Fibroblast of the conjunctiva (primary cell): ENCODE measurements at regions not wholly inside any gene's neighbourhood (a gene's known extent, or its start where the extent isn't known, plus 50 kb on each side); places are given as distances from the start of the nearest gene placed in this dataset.
"Not testable (repeated sequence)": the region's sequence is repeated elsewhere in the genome, so short reads cannot be mapped to it uniquely, and the experiment has no call there.

Experiments
- DNase-seq: peaks from one replicate; pipeline ENCODE4 v3.0.0-alpha.2; 2010; ENCODE audit warnings: low read depth

DNA sequence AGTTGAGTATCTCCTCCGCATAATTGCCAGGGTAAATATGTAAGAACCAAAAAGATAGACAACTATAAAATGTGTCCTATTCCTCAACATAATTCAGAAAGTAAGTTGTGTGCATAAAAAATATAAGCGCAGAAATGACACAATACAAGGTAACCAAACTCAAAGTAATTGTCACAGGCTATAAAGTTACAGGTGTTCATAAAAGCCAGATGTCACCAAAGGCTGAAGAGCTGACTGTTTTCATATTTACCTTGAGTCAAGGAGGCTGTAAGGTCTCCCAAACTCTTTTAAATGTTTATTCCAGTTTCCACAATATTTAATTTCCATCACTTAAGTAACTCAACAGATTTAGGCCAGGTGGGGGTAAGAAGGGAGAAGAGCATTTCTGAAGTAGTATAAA, 192.2 kb upstream of the MARCKS start:
- DNase-seq, result no peak

DNA sequence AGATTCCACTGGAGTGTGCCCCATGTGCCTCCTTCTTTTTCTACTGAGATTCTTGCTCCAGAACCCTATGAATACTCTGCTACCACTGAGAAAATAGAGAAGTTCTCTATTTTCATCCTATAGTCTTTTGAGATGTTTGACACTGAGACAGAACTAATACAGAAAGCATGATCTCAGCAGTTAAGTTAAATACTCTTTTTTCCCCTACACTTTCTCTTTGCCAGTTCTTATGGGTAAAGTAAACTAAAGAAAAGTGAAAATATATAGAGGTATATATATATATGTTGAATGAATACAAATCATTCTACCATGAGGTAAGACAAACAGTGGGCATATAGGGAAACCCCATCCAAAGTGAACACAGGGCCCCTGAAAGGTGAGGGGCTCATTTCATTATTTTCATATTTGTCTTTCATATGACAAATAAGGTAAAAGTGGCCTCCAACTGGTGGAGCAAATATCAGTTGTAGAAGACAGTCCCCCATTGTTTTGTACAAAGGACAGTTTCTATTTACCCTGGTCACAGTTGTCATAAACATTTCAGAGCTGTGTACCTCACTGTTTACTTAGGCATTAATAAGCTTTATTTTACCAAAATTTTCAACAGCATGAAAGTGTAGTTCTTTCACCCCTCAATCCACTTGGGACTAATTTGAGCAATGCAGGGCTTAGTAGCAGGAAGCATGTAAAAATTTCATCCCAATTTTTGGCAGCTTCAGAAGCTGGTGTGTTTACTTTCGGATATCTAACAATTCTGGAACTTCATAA, 188.3 kb upstream of the MARCKS start:
- no peak for DNase-seq

DNA sequence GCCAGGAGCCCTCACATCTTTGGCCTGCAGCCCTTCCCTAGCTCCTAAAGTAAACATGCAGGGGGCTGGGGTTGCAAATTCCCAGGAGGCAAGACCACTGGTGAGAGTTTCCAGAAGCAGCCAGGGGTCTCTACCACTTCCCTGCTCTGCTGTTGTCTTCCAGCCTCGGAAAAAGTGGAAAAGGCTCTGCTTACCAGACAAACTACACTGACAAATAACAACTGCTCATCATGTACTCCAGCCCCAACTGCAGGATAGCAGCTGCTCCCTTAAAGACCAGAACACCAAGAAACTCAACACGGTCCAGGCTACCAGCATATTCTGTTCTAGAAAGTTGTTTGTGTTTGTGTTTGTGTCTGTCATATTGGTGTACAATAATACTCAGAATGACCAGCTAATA, 187.5 kb upstream of the MARCKS start:
- no peak for DNase-seq

DNA sequence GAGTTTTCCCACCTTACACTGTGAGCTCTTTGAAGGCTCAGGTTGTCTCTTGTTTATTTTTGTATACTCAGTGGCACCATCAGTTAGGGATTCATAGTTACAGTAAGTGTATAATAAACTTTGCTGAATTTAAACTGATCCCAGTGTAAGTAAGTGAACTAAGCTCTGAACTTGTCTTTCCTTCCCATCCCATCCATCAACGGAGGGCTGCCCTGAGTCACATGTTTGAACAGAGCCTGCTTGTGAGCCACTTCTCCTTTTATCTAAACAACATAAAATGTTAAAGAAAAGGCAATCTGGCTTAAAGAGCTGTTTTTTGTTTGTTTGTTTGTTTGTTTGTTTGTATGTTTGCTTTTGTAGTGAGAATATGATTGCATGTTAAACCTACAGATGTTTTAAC, 185.7 kb upstream of the MARCKS start:
- DNase-seq, result no peak

DNA sequence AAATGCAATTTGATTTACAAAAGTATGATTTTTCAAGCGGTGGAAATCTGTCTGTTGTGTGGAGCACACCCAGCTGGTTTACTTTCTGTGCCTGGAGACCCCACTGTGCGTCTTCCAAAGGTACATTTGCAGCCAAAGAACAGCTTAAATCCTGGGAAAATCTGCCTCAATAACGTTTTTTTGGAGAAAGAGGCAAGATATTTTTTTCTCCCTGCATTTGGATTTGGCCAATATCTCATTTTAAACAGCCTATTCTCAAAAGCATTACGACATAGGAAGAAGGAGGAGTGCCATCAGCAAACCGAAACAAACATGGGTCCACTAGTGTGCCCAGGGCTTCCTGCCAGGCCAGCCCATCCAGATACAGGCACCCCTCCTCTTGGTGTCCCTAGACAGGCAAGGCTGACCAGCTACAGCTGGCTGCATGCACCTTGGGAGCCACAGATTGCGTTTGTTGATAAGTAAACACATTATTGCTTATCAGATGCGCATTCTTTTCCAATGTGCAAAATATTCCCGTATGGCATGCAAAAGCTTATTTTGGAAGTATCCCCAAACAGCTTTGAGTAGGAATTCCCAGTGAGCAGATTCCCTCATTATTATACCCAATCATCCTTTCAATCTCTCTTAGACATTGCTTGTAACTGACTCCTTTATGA, 184.5 kb upstream of the MARCKS start:
- DNase-seq, result no peak

DNA sequence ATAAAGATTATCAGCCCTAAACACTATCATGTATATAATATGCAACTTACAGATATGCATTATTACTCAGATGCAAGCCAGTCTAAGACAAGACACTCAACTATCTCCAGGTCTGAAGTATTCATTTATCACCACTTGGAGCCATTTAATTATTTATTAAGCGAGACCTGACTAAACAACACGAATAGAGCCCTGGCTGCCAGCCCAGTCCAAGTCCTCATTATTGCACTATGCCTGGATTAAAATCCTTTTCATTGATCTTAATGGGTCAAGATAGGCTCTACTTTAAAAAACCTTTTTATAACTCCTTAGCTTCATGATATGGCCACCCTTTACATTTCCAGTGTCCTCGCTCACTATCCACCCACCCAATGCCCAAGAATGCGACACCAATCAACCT, 183.1 kb upstream of the MARCKS start:
- no peak for DNase-seq

DNA sequence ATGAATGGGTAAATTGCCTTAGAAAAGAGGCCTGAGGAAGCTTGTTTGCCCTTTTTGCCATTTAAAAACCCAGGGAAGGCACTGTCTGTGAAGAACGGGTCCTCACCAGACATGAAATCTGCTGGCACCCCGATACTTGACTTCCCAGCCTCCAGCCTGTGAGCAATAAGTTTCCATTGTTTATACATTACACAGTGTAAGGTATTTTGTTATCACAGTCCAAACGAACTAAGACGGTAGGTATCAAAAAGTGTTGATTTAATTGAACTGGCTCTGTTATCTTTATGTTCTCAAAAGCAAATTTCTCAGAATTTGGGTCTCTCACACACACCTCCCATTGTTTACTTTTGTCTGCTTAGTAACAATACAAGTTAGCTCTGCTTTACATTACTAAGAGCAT, 181.1 kb upstream of the MARCKS start:
- DNase-seq, result no peak

DNA sequence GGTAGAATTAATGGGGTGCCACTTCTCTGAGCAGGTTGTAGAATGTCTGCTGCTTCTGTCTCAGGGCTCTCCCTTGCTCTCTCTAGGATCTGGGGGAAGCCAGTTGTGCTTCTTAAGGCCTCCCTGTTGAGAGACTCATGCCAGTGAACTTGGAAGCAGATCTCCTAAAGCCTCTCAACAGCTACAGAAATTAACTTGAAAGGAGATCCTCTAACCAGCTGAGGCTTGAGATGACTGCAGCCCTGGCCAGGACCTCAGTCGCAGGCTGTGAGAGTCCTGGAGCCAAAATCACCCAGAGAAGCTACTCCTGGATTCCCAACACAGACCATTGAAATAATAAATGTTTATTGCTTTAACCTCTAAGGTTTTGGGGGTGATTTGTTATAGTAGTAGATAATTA, 180.2 kb upstream of the MARCKS start:
- no peak for DNase-seq

DNA sequence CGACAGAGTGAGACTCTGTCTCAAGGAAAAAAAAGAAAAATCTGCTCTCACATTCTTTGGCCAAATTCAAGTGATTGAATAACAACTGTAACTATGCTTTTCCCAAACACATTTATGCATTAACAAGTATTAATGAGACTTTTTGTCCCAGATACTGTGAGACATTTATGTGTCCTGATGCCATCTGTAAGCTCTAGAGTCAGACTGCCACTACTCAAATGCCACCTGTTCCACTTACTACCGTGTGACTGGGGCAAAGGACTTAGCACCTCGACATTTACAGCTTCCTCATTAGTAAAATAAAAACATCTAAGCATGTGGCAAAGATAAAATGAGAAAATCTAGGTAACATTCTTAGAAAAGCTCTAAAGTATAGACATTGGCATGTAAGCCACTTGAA, 178.1 kb upstream of the MARCKS start:
- no peak for DNase-seq

DNA sequence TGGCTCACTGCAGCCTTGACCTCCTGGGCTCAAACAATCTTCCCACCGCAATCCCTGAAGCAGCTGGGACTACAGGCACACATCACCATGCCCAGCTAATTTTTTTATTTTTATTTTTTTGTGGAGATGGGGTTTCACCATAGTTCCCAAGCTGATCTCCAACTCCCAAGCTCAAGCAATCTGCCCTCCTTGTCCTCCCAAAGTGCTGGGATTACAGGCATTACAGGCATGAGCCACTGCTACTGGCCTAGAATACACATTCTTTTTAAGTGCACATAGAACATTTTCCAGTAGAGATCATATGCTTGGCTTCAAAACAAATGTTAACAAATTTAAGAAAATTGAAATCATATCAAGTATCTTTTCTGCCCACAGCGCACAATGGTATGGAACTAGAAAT, 176.8 kb upstream of the MARCKS start:
- no peak for DNase-seq

DNA sequence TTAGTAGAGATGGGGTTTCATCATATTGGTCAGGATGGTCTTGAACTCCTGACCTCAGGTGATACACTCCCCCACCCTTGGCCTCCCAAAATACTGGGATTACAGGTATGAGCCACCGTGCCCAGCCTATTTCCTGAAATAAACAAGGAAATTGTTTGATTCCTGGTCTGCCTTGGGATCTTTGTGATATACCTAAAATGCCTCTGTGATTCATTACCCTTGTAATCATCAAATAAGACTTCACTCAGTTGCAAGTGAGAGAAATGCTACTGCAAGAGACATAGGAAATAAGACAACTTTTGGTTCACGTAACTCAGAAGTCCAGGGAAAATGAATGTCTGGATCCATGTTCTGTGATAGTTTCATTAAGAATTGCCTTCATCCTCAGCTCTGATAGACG, 173.2 kb upstream of the MARCKS start:
- no peak for DNase-seq

DNA sequence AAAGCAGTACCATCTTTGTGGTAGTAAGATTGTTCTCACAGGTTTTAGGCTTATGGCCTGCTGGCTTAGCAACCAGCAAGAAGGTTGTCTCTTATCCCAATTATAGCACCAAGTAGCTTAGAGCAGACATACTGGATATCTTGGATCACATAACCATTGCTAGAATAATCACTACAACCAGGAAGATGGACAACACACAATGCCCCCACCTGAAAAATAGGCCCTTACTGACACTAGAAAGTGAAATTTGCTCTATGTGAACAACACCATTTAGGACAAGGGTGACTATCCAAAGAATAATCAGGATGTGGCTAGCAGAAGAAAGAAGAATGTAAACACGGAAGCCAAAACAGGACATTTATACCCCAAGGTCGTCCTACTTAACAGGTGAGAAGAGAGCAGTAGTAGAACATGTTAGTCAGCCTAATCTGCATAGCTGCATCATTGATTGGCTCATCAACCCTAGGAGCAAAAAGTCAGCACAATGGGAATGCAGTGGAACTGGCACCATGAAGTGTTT, 172.7 kb upstream of the MARCKS start:
- no peak for DNase-seq

DNA sequence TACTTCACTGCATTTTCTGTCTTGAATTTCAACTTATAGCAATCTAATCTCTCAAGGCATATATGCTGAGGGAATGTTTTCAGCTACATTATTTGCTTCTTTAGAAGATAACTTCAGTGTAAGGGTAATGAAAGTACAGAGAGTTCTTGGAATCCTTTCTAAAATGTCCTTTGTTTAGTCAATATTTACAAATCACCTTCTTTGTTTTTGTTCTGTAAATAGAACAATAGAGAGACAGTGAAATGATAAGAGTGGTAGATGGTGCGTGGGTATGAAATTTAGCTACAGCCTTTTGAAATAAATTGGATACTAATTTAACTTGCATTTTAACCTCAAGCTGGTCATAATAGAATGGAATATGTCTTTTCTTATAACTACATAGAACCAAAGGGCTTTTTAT, 171.1 kb upstream of the MARCKS start:
- DNase-seq, result no peak

DNA sequence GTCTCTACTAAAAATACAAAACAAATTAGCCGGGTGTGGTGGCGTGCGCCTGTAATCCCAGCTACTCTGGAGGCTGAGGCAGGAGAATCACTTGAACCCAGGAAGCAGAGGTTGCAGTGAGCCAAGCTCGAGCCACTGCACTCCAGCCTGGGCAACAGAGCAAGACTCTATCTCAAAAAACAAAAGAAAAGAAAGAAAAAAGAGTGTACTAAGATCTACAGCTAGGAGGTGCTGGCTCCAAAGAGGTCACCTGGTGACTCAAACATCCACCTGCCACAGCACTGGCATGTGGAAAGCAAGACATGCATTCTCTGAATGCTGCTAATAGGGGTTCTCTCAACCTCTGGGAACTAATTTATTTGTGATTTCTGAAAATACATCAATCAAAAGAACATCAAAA, 167.5 kb upstream of the MARCKS start:
- DNase-seq, result not testable (repeated sequence)

DNA sequence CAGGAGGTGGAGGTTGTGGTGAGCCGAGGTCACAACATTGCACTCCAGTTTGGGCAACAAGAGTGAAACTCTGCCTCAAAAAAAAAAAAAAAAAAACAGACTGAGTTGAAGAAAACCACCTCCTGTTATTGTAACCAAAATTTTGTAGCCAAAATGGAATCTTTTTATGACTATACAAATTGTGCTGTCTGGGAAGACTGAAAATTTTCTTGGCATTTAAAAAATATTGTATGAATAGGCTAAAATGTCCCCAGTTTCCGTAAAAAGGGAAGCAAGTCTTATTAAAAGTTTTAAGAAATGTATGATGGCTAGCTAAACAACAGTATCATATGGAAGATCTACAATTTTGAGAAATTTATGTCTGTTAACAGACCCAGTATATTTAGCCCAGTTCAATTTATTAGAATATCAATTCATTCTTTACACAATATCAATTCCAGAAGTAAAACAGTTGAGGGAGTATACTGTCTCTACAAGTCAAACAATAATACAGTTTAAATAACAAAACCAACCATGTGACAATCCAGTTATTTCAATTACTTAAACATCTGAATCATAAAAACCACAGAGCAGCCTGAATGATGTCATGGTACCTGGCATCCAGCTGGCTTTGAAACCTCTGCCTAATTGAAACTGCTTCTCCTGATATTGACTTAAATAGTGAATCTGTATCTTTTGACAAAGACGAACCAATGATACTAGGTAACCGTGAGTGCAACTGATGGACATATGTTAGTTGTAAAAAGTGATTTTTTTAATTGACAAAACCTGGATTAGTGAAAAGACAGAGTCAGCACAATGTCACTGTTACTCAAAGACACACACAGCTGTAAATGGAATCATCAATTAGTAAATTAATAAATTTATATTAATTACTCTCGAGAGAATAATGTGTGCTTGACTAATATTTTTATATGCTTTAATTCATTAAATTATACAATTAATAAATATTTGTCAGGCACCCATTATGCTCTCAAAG, 166.6 kb upstream of the MARCKS start:
- peak; percentile 52 for DNase-seq

DNA sequence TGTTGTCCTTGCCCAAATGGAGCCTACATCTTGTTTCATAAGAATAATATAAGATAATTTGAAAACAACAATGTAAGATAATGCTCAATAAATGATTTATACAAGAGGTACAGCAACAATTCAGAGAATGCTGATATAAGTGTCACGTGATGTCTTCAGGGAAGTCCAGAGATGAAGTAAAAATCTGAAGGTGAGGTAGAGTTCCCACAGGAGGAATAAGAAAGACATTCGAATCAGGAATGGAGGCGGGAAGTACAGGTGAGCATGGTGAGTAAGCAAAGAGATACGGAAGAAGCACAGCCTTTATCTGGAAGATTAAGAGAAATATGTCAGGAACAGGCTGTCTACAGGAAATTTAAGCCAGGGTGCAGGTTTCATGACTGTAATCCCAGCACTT, 165.9 kb upstream of the MARCKS start:
- DNase-seq, result no peak

DNA sequence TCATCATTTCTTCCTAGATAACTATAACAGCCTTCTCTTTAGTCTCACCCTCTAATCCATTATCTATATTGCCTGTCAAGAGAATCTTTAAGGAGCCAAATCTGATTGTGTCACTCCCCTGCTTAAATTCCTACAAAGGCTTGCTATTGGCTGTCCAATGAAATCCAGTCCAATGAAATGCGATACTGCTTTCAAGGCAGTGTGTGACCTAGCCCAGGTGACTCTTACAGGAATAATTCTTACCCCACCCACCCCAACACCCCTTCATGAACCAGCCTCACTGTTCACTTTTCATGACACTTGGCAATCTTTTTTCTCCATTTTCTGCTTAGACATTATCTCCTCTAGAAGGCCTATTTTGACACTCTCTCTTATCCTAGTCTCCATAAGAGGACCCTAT, 163.3 kb upstream of the MARCKS start:
- no peak for DNase-seq

DNA sequence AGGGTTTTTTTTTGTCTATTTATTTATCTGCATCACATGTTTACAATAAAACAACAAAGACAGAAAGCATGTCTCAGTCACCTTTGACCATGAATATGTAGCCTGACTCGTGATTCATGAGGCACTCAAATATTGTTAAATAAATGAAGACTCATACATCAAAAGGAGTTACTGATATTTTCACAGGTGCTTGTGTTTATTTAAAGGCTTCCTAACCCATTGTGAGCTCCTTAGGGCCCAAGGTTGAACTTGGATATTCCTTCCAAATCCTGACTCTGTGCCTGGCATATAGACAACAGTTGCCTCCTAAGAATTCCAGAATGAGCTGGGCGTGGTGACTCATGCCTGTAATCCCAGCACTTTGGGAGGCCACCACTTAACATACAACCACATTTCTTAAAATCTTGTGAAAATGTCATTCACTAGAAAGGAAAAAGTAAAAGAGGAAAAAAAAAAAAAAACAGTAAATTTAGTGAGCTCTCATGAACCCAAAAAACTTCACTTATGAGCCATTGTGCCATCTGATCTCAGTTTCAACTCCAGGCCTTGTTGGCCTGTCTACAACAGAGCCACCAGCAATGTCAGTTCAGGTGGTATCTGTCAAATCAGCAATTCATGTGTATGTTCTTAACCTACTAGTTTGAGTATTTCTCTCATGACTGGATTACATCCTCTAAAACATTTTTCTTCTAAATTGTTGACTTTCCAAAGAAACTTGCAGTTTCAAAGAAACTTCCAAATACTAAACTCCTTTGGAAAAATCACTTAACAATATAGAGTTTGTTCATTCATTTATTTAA, 162.7 kb upstream of the MARCKS start:
- DNase-seq, result no peak

DNA sequence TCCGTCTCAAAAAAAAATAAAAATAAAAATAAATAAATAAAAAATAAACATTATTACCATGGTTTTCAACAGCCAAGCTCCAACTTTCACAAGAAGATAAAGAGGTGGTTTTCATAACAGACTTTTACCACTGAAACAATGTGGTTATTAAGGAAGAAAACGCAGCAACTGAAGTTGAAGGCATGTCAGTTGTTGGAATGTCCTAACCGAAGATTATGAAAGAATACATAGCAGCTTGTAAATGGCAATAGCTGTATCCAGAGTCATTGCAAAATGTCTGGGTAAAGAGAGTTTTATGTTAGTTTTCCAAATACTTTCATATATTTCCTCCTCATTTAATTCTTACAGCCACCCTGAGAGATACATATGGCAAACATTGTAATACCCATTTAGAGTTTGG, 161.6 kb upstream of the MARCKS start:
- DNase-seq, result no peak

DNA sequence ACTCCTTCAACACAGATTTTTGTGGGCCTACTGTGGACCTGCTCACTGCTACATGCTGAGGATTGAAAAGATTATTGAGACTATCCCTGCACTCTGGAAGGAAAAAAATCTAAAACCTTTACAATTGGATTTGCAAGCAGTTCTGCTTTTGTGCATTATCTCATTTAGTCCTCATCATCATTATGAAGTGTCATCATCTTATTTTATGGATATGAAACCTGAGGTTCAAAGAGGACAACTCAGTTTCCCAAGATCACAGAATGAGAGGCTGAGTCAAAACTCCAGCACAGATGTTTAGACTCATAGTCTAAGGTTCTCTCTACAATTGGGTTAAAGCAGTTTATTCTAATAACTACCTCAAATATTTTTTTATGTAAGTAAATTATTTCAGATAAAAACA, 160.2 kb upstream of the MARCKS start:
- no peak for DNase-seq

DNA sequence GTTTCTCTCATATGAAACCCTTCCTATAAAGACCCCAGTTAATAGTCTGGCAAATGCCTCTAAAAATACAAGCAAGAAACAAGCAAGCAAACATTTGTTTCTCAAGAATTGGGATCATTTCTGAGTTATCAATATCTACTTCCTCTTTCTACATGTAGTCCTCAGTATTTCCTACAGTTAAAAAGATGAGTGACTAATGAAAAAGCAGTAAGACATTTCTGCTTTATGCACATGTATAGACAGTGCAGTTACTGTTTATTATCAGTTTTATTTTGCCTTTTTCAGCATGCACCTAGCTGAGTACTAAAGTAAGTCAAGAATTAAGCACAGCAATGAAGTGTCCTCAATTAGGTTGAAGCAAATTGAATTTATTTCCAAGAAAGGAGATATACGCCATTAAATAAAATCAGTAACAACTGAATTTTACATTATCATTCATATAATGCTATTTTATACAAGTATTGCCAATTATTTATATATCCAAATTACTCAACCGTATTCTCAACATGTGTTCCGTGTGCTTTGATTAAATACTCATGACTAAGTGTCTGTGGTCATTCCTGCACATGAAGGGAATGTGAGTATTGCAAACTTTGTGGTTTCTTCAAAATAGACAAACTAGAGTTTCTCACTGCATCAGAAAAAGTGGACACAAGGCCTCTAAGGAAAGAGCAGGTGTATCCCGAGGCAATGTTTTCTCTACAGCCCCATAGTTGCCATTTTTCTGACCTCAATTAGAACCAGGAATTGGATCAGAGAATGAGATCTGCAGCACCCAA, 159.3 kb upstream of the MARCKS start:
- DNase-seq, result peak; percentile 43
